GM23338 (cell line): ENCODE measurements at regions not wholly inside any gene's neighbourhood (a gene's known extent, or its start where the extent isn't known, plus 50 kb on each side); places are given as distances from the start of the nearest gene placed in this dataset.

ENCODE experiments used
- ATAC-seq: fragments of 200-7000 bp; cut with Tn5 transposase; 3 replicates; pipeline ENCODE4 v1.9.1; 2020
- DNase-seq: peaks from one replicate; pipeline ENCODE4 v3.0.0-alpha.2; 2015; ENCODE audit warnings: low spot score
- H2AFZ ChIP-seq: fragments of 200-600 bp; sonication (generic); 2 replicates; pipeline ENCODE4 v1.8.0; 2016; ENCODE audit warnings: antibody characterized with exemption, mild to moderate bottlenecking, moderate library complexity
- H3F3A ChIP-seq: fragments of 200-600 bp; sonication (generic); replicated peaks from 2 replicates; pipeline ENCODE4 v1.8.0; 2017; ENCODE audit warnings: antibody characterized with exemption, mixed run types, low read depth
- H3K27ac ChIP-seq: fragments of 200-600 bp; sonication (generic); 2 replicates; pipeline ENCODE4 v1.6.1; 2016; ENCODE audit warnings: low read depth
- H3K27me3 ChIP-seq: fragments of 200-600 bp; sonication (generic); 2 replicates; pipeline ENCODE4 v1.8.0; 2016; ENCODE audit warnings: mild to moderate bottlenecking, mixed run types, moderate library complexity; ENCODE audit not compliant: insufficient read depth
- H3K36me3 ChIP-seq: fragments of 200-600 bp; sonication (generic); 2 replicates; pipeline ENCODE4 v1.8.0; 2016; ENCODE audit warnings: mild to moderate bottlenecking; ENCODE audit not compliant: insufficient read depth
- H3K4me1 ChIP-seq: fragments of 200-600 bp; sonication (generic); 2 replicates; pipeline ENCODE4 v1.8.0; 2016; ENCODE audit warnings: mild to moderate bottlenecking, moderate library complexity; ENCODE audit not compliant: insufficient read depth
- H3K4me2 ChIP-seq: fragments of 200-600 bp; sonication (generic); 2 replicates; pipeline ENCODE4 v1.7.1; 2017; ENCODE audit warnings: mixed run types
- H3K4me3 ChIP-seq: fragments of 200-600 bp; sonication (generic); 2 replicates; pipeline ENCODE4 v1.6.1; 2016; ENCODE audit warnings: mixed run types
- H3K79me2 ChIP-seq: fragments of 200-600 bp; sonication (generic); replicated peaks from 2 replicates; pipeline ENCODE4 v1.8.0; 2017; ENCODE audit warnings: mild to moderate bottlenecking; ENCODE audit not compliant: insufficient read depth
- H3K9me2 ChIP-seq: fragments of 200-600 bp; sonication (generic); 2 replicates; pipeline ENCODE4 v1.8.0; 2017; ENCODE audit not compliant: insufficient read depth
- H4K20me1 ChIP-seq: fragments of 200-600 bp; sonication (generic); replicated peaks from 2 replicates; pipeline ENCODE4 v1.8.0; 2017; ENCODE audit warnings: mild to moderate bottlenecking; ENCODE audit not compliant: insufficient read depth
- H3K27ac Mint-ChIP-seq: 2 replicates; pipeline ENCODE4 v1.8.0; 2020; ENCODE audit warnings: inconsistent platforms, mild to moderate bottlenecking, moderate library complexity, mixed read lengths
- H3K27me3 Mint-ChIP-seq: 3 replicates; pipeline ENCODE4 v1.8.0; 2022; ENCODE audit warnings: low read depth, mild to moderate bottlenecking, moderate library complexity, mixed read lengths, inconsistent platforms; ENCODE audit not compliant: insufficient read depth, poor library complexity
- H3K36me3 Mint-ChIP-seq: 3 replicates; pipeline ENCODE4 v1.8.0; 2021; ENCODE audit warnings: low read depth, mild to moderate bottlenecking, inconsistent platforms, moderate library complexity, mixed read lengths
- H3K4me1 Mint-ChIP-seq: 3 replicates; pipeline ENCODE4 v1.8.0; 2020; ENCODE audit warnings: mild to moderate bottlenecking, inconsistent platforms, mixed read lengths
- H3K4me3 Mint-ChIP-seq: 3 replicates; pipeline ENCODE4 v1.8.0; 2021; ENCODE audit warnings: moderate library complexity, mild to moderate bottlenecking, inconsistent platforms, mixed read lengths
- H3K9me3 Mint-ChIP-seq: 3 replicates; pipeline ENCODE4 v1.8.0; 2020; ENCODE audit warnings: moderate library complexity, mild to moderate bottlenecking, inconsistent platforms, mixed read lengths
- CREB1 ChIP-seq: fragments of 250-450 bp; sonication (Bioruptor Pico); IDR thresholded peaks from 2 replicates; pipeline ENCODE4 v1.5.0; 2020; ENCODE audit warnings: low read depth, mild to moderate bottlenecking, moderate library complexity
- ETS1 ChIP-seq: IDR thresholded peaks from 2 replicates; pipeline ENCODE4 v1.6.1; 2016; ENCODE audit warnings: antibody characterized with exemption
- EZH2 ChIP-seq: fragments of 200-600 bp; sonication (generic); IDR thresholded peaks from one replicate; pipeline ENCODE4 v1.8.0; 2017; ENCODE audit warnings: antibody characterized with exemption, mild to moderate bottlenecking, low read depth; ENCODE audit not compliant: unreplicated experiment
- EZH2phosphoT487 ChIP-seq: fragments of 200-600 bp; sonication (generic); IDR thresholded peaks from one replicate; pipeline ENCODE4 v1.8.1; 2018; ENCODE audit warnings: antibody characterized with exemption; ENCODE audit not compliant: unreplicated experiment
- JUNB ChIP-seq: IDR thresholded peaks from one replicate; pipeline ENCODE4 v1.6.1; 2016; ENCODE audit warnings: antibody characterized with exemption; ENCODE audit not compliant: unreplicated experiment
- NANOG ChIP-seq: IDR thresholded peaks from 2 replicates; pipeline ENCODE4 v1.6.1; 2016; ENCODE audit warnings: antibody characterized with exemption, borderline replicate concordance
- POLR2AphosphoS5 ChIP-seq: IDR thresholded peaks from 2 replicates; pipeline ENCODE4 v1.6.1; 2016; ENCODE audit warnings: antibody characterized with exemption, low read depth
- REST ChIP-seq: IDR thresholded peaks from one replicate; pipeline ENCODE4 v1.6.1; 2018; ENCODE audit warnings: antibody characterized with exemption; ENCODE audit not compliant: unreplicated experiment
- STAT1 ChIP-seq: IDR thresholded peaks from one replicate; pipeline ENCODE4 v1.6.1; 2016; ENCODE audit warnings: antibody characterized with exemption; ENCODE audit not compliant: unreplicated experiment
- ZNF114 ChIP-seq: fragments of 250-450 bp; sonication (Bioruptor Pico); IDR thresholded peaks from 2 replicates; pipeline ENCODE4 v1.5.0; 2020; ENCODE audit warnings: mild to moderate bottlenecking, moderate library complexity
- ZNF331 ChIP-seq: fragments of 250-450 bp; sonication (Bioruptor Pico); IDR thresholded peaks from 2 replicates; pipeline ENCODE4 v1.5.0; 2020; ENCODE audit warnings: low read depth, mild to moderate bottlenecking, moderate library complexity
- TF ChIP-seq, protein P1 (sequence below): fragments of 250-450 bp; sonication (Bioruptor Pico); IDR thresholded peaks from 2 replicates; pipeline ENCODE4 v1.5.0; 2020; ENCODE audit warnings: mild to moderate bottlenecking, moderate library complexity
- TF ChIP-seq, protein P2 (sequence below), 2 experiments: fragments of 200-600 bp in 1 of 2; sonication (generic) in 1 of 2; conservative IDR thresholded peaks; 2 replicates each; pipeline versions ENCODE4 v1.5.1 to v1.6.1; 2016 to 2017; ENCODE audit warnings: antibody characterized with exemption in 2 of 2, low read depth in 2 of 2, mild to moderate bottlenecking in 2 of 2, moderate library complexity in 1 of 2

GRCh38 chr20:50363479-50363878, 146.7 kb upstream of the PTPN1 start:
- H3K4me3 Mint-ChIP-seq = no peak overlapping the region
- no peaks in the 10 kb centered on the region for H3K36me3 Mint-ChIP-seq
- TF ChIP-seq, protein P1, sequence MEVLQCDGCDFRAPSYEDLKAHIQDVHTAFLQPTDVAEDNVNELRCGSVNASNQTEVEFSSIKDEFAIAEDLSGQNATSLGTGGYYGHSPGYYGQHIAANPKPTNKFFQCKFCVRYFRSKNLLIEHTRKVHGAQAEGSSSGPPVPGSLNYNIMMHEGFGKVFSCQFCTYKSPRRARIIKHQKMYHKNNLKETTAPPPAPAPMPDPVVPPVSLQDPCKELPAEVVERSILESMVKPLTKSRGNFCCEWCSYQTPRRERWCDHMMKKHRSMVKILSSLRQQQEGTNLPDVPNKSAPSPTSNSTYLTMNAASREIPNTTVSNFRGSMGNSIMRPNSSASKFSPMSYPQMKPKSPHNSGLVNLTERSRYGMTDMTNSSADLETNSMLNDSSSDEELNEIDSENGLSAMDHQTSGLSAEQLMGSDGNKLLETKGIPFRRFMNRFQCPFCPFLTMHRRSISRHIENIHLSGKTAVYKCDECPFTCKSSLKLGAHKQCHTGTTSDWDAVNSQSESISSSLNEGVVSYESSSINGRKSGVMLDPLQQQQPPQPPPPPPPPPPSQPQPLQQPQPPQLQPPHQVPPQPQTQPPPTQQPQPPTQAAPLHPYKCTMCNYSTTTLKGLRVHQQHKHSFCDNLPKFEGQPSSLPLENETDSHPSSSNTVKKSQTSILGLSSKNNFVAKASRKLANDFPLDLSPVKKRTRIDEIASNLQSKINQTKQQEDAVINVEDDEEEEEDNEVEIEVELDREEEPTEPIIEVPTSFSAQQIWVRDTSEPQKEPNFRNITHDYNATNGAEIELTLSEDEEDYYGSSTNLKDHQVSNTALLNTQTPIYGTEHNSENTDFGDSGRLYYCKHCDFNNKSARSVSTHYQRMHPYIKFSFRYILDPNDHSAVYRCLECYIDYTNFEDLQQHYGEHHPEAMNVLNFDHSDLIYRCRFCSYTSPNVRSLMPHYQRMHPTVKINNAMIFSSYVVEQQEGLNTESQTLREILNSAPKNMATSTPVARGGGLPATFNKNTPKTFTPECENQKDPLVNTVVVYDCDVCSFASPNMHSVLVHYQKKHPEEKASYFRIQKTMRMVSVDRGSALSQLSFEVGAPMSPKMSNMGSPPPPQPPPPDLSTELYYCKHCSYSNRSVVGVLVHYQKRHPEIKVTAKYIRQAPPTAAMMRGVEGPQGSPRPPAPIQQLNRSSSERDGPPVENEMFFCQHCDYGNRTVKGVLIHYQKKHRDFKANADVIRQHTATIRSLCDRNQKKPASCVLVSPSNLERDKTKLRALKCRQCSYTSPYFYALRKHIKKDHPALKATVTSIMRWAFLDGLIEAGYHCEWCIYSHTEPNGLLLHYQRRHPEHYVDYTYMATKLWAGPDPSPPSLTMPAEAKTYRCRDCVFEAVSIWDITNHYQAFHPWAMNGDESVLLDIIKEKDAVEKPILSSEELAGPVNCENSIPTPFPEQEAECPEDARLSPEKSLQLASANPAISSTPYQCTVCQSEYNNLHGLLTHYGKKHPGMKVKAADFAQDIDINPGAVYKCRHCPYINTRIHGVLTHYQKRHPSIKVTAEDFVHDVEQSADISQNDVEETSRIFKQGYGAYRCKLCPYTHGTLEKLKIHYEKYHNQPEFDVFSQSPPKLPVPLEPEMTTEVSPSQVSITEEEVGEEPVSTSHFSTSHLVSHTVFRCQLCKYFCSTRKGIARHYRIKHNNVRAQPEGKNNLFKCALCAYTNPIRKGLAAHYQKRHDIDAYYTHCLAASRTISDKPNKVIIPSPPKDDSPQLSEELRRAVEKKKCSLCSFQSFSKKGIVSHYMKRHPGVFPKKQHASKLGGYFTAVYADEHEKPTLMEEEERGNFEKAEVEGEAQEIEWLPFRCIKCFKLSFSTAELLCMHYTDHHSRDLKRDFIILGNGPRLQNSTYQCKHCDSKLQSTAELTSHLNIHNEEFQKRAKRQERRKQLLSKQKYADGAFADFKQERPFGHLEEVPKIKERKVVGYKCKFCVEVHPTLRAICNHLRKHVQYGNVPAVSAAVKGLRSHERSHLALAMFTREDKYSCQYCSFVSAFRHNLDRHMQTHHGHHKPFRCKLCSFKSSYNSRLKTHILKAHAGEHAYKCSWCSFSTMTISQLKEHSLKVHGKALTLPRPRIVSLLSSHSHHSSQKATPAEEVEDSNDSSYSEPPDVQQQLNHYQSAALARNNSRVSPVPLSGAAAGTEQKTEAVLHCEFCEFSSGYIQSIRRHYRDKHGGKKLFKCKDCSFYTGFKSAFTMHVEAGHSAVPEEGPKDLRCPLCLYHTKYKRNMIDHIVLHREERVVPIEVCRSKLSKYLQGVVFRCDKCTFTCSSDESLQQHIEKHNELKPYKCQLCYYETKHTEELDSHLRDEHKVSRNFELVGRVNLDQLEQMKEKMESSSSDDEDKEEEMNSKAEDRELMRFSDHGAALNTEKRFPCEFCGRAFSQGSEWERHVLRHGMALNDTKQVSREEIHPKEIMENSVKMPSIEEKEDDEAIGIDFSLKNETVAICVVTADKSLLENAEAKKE (CRISPR knock-in tag) = no peak
- TF ChIP-seq, protein P2, sequence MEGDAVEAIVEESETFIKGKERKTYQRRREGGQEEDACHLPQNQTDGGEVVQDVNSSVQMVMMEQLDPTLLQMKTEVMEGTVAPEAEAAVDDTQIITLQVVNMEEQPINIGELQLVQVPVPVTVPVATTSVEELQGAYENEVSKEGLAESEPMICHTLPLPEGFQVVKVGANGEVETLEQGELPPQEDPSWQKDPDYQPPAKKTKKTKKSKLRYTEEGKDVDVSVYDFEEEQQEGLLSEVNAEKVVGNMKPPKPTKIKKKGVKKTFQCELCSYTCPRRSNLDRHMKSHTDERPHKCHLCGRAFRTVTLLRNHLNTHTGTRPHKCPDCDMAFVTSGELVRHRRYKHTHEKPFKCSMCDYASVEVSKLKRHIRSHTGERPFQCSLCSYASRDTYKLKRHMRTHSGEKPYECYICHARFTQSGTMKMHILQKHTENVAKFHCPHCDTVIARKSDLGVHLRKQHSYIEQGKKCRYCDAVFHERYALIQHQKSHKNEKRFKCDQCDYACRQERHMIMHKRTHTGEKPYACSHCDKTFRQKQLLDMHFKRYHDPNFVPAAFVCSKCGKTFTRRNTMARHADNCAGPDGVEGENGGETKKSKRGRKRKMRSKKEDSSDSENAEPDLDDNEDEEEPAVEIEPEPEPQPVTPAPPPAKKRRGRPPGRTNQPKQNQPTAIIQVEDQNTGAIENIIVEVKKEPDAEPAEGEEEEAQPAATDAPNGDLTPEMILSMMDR (conservative IDR thresholded peaks at IDR 0.05; ENCODE audit: low read depth in 2 of 2) = no peak
- TF ChIP-seq JUNB (no peak), ZNF114 (no peak), ETS1 (no peak), EZH2 (no peak), POLR2AphosphoS5 (no peak), EZH2phosphoT487 (no peak), STAT1 (no peak), CREB1 (CRISPR knock-in tag) (no peak), NANOG (no peak), ZNF331 (CRISPR knock-in tag) (no peak), REST (no peak)
- H3K79me2 ChIP-seq = no peaks in the 10 kb centered on the region
- H3K27ac Mint-ChIP-seq = no peak overlapping the region
- H3K27me3 Mint-ChIP-seq = peaks cover 11% of the 10 kb centered on the region
- H3K36me3 ChIP-seq = no peaks in the 10 kb centered on the region
- no peak overlapping the region for H3K4me3 ChIP-seq
- no peak for DNase-seq
- no peaks in the 10 kb centered on the region for H3K4me1 ChIP-seq
- no peak for ATAC-seq
- H3K27me3 ChIP-seq = no peaks in the 10 kb centered on the region
- no peaks in the 10 kb centered on the region for H4K20me1 ChIP-seq
- peaks cover 7% of the 10 kb centered on the region for H3K4me1 Mint-ChIP-seq
- no peaks in the 10 kb centered on the region for H3K9me2 ChIP-seq
- no peak overlapping the region for H2AFZ ChIP-seq
- no peak overlapping the region for H3K27ac ChIP-seq
- H3K9me3 Mint-ChIP-seq = no peaks in the 10 kb centered on the region
- H3F3A ChIP-seq = no peaks in the 10 kb centered on the region
- H3K4me2 ChIP-seq = no peak overlapping the region
